ENCODE measurements at regions not wholly inside any gene's neighbourhood (a gene's known extent, or its start where the extent isn't known, plus 50 kb on each side); places are given as distances from the start of the nearest gene placed in this dataset.

DNA sequence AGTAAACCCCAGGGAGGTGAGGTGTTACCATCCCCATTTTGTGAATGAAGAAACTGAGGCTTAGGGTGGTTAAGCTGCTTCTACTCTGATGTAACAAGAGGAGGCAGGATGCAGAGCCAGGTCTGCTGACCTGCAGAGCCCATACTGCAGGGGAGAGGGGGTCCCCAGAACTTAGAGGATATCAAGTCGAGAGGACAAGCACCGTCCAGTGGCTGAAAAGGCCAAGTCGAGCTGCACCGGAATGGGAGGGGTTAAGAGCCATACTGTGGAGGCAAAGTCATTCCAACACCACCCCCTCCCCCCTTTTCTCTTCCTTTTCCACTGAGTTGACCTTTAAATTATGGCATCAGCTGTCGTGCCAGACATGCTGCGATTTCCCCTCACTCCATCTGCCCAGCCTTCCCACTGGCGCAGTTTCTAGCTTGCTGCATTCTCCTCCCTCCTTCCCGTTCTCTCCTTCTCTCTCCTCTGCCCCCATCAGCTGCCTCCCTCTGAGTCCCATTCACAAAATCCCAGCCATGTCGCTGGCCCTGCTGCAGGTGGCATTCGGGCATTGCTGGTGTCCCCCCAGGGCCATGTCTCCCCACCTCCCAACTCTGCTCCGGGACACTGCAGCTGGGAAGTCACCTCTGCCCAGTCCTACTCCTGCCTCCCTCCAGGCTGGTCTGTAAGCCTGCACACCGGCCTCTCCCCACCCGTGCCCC is 346.9 kb downstream of the DYSF start:
- no peak for TF ChIP-seq SIN3A (IDR thresholded peaks at IDR 0.05; ENCODE audit: borderline replicate concordance, insufficient read depth, low read length)
- TF ChIP-seq POLR2AphosphoS5 (IDR thresholded peaks at IDR 0.05; ENCODE audit: low read depth, low read length), result no peak
- TF ChIP-seq TAF1 (IDR thresholded peaks at IDR 0.05; ENCODE audit: borderline replicate concordance, insufficient read depth, low read length), result no peak
- no peak for TF ChIP-seq REST (IDR thresholded peaks at IDR 0.05; ENCODE audit: insufficient read depth in 1 of 2, low read depth in 2 of 2, low read length in 2 of 2)
